ENCODE measurements at regions not wholly inside any gene's neighbourhood (a gene's known extent, or its start where the extent isn't known, plus 50 kb on each side); places are given as distances from the start of the nearest gene placed in this dataset.

DNA sequence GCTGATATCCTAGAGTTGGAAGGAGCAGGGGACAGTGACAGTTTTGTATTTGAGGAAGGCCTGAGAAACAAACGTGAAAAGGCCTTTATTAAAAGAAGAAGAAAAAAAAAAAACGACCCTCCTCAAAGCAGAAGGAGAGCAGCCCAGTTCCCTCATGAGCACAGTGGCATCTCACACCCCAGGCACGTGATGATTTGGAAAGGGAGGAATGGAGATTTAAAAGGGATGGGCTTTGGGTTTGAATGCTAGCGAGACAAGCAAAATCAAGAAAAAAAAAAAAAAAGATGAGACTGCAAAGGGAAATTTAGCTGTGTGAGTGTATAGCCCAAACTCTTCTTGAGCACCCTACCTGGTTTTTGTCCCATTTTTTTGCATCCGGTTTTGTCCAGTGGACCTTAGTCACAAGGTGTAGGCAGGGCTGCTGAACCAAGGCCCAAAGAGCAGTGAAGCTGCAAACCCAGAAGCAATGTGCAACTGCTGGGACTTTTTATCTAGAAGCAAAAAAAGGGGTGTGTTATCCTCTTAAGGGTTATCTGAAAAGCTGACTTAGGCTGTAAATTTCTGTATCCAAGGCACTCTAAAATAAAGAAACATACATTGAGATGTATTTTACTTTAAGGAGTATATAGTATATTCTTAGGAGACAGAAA, 54.5 kb upstream of the RREB1 start:
- H3K79me2 ChIP-seq (ENCODE audit: control insufficient read depth, insufficient read depth, low read length) = no peaks in the 10 kb centered on the region
- H3K9me1 ChIP-seq (ENCODE audit: control insufficient read depth, insufficient read depth, low read length) = no peaks in the 10 kb centered on the region
- H3K4me3 ChIP-seq = no peak overlapping the region
- DNase-seq (ENCODE audit: extremely low read depth in 1 of 4, low spot score in 3 of 4) (peak in 2 of 4 experiments; percentile 51 to 56), ATAC-seq (0 out of 3 replicates have a peak, but pooled peaks have one; percentile 4), FAIRE-seq (peak; percentile 42)
- no peak overlapping the region for H3K9ac ChIP-seq (ENCODE audit: insufficient read depth in 1 of 2, low read depth in 2 of 2, low read length in 2 of 2)
- H3K4me2 ChIP-seq (ENCODE audit: insufficient read depth, low read length) = no peak overlapping the region
- no peak overlapping the region for H3K27ac ChIP-seq (ENCODE audit: extremely low read depth, low read depth, low read length)
- in situ Hi-C loops (cut with MboI) = no loop called here
- intact Hi-C loops (cut with micrococcal nuclease) = no loop called here
- H3K9me3 ChIP-seq (replicated peaks; ENCODE audit: control insufficient read depth, insufficient read depth, low read depth, low read length) = no peaks in the 10 kb centered on the region
- peak overlapping the region; percentile 22; the same call in 1 of the 2 replicates for H2AFZ ChIP-seq (ENCODE audit: low read depth, low read length)
- no peaks in the 10 kb centered on the region for H4K20me1 ChIP-seq (replicated peaks; ENCODE audit: control insufficient read depth, insufficient read depth, low read length)
- H3K36me3 ChIP-seq (ENCODE audit: control insufficient read depth, insufficient read depth, low read length) = no peaks in the 10 kb centered on the region
- POLR2A ChIA-PET = interaction anchor here (0.5 to 1.6 kb wide), 5 partner anchors 10 to 357 kb away, joined by 3 to 5 read pairs (median 3); no protein-coding TSS in a partner anchor
- CTCF ChIA-PET (ENCODE audit: low intra/inter-chr PET ratio) = no interaction called here
- H3K27me3 ChIP-seq (ENCODE audit: control insufficient read depth in 2 of 2, insufficient read depth in 2 of 2, low read length in 2 of 2) = no peaks in the 10 kb centered on the region
- WGBS (ENCODE audit: insufficient coverage, low coverage, missing lambda C conversion rate) = 38% methylated on average over 5 of the region's 5 CpGs
- H3K4me1 ChIP-seq (replicated peaks in 1 of 2; ENCODE audit: control insufficient read depth in 2 of 2, insufficient read depth in 2 of 2, low read length in 2 of 2) = peaks cover 18 to 26% of the 10 kb centered on the region in 2 experiments
- no TSS peak for BruUV-seq (replicated peaks)
- TF ChIP-seq HMG20A (CRISPR knock-in tag; conservative IDR thresholded peaks at IDR 0.05) (no peak), ZNF174 (CRISPR knock-in tag; IDR thresholded peaks at IDR 0.05) (no peak), ATF1 (CRISPR knock-in tag; IDR thresholded peaks at IDR 0.05) (no peak), ATF1 (tag; IDR thresholded peaks at IDR 0.05) (no peak), ARID1B (IDR thresholded peaks at IDR 0.05) (no peak), LARP7 (IDR thresholded peaks at IDR 0.05) (no peak), ZFP1 (CRISPR knock-in tag; IDR thresholded peaks at IDR 0.05) (no peak), BDP1 (IDR thresholded peaks at IDR 0.05; ENCODE audit: insufficient read depth, insufficient read length) (no peak), CBX5 (IDR thresholded peaks at IDR 0.05; ENCODE audit: borderline replicate concordance, low read depth) (no peak), EP400 (IDR thresholded peaks at IDR 0.05) (no peak), L3MBTL2 (IDR thresholded peaks at IDR 0.05) (0 out of 2 replicates have a peak, but pooled peaks have one; percentile 22), NR2F6 (CRISPR knock-in tag; IDR thresholded peaks at IDR 0.05) (no peak), RFX5 (IDR thresholded peaks at IDR 0.05; ENCODE audit: low read depth, low read length) (no peak), FOXA1 (IDR thresholded peaks at IDR 0.05; ENCODE audit: borderline replicate concordance) (no peak), RBM17 (IDR thresholded peaks at IDR 0.05; ENCODE audit: borderline replicate concordance, low read depth, low read length) (no peak), ZFPM2 (CRISPR knock-in tag; IDR thresholded peaks at IDR 0.05) (no peak)
- TF ChIP-seq, protein P1, sequence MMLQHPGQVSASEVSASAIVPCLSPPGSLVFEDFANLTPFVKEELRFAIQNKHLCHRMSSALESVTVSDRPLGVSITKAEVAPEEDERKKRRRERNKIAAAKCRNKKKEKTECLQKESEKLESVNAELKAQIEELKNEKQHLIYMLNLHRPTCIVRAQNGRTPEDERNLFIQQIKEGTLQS (IDR thresholded peaks at IDR 0.05) = no peak
- TF ChIP-seq, protein P1 (CRISPR knock-in tag; conservative IDR thresholded peaks at IDR 0.05) = no peak
- TF ChIP-seq, protein P2, sequence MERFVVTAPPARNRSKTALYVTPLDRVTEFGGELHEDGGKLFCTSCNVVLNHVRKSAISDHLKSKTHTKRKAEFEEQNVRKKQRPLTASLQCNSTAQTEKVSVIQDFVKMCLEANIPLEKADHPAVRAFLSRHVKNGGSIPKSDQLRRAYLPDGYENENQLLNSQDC (CRISPR knock-in tag; IDR thresholded peaks at IDR 0.05) = no peak
- TF ChIP-seq, protein P3, sequence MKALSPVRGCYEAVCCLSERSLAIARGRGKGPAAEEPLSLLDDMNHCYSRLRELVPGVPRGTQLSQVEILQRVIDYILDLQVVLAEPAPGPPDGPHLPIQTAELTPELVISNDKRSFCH (CRISPR knock-in tag; IDR thresholded peaks at IDR 0.05) = no peak
- TF ChIP-seq, protein P3 (tag; IDR thresholded peaks at IDR 0.05) = no peak

All from K562 (cell line).